PFSK-1 (cell line): ENCODE measurements at regions not wholly inside any gene's neighbourhood (a gene's known extent, or its start where the extent isn't known, plus 50 kb on each side); places are given as distances from the start of the nearest gene placed in this dataset.

Source experiments
- FOXP2 ChIP-seq: optimal IDR thresholded peaks from 2 replicates; pipeline ENCODE3; 2011; ENCODE audit warnings: borderline replicate concordance, control low read depth, inconsistent platforms; ENCODE audit not compliant: insufficient read depth; ENCODE audit errors: extremely low read length, extremely low read depth
- POLR2AphosphoS5 ChIP-seq: IDR thresholded peaks from 2 replicates; pipeline ENCODE4 v1.6.1; 2012; ENCODE audit warnings: low read depth, mild to moderate bottlenecking, control low read depth, low read length, moderate library complexity
- SIN3A ChIP-seq: IDR thresholded peaks from 2 replicates; pipeline ENCODE4 v1.6.1; 2012; ENCODE audit warnings: mild to moderate bottlenecking, low read length, moderate library complexity, borderline replicate concordance; ENCODE audit not compliant: insufficient read depth
- TAF1 ChIP-seq: IDR thresholded peaks from 2 replicates; pipeline ENCODE4 v1.6.1; 2012; ENCODE audit warnings: low read length, control low read depth, borderline replicate concordance; ENCODE audit not compliant: insufficient read depth
- TF ChIP-seq, protein P1 (sequence below), 2 experiments: IDR thresholded peaks; 2 replicates each; pipeline versions ENCODE4 v1.6.1 to v1.8.0; 2011 to 2012; ENCODE audit warnings: low read depth in 2 of 2, low read length in 2 of 2, control low read depth in 1 of 2, inconsistent platforms in 1 of 2, mild to moderate bottlenecking in 1 of 2, moderate library complexity in 1 of 2; ENCODE audit not compliant: insufficient read depth in 1 of 2

DNA sequence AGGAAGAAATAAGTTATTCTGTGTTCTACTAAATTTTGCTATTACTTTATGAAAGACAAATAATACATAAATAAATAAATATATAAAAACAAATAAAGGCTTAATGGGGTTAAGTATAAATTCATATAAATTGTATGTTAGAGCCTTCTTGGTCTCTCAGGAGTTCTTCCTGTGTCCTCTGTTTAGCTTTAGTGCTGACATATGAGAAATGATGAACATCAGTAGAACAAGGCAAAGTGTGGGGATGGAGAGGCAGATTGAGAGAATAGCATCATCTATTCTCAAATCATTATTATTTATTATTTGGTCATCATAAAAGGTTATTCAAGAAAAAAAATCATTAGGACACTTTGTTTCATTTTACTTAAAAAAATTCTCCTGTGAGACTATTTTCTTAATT is 468.1 kb upstream of the CHST9 start:
- TF ChIP-seq TAF1 (no peak), POLR2AphosphoS5 (no peak), SIN3A (no peak)

DNA sequence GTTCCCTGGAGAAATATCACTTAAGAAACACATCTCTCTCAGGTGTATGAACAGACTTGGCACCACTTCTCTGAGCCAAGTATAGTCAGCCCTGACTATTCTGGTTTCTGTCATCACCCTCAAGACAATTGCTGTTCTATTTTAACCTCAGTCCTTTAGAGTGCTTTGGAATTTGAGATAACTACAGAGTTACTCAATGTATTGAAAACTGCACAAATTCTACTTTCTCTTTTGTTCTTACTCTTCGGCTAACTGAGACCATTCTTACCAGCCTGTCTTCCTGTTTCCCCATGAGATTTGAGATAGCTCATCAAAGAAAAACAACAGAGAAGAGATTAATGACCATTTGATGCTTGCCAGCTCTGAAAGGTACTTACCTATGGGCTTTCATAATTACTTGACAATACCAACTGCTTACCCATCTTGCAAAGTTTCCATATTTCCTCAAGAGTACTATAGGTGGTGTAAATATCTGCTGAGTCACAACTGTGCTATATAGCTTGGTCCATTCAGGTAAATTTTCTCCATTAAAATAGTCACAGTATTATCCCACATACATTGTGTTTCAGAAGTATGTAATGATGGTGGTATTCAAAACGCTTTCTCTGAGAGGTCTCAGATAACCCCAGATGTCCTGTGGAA is 467.5 kb upstream of the CHST9 start:
- TF ChIP-seq POLR2AphosphoS5 = no peak
- TF ChIP-seq FOXP2 = no peak
- TF ChIP-seq TAF1 = no peak
- TF ChIP-seq, protein P1, sequence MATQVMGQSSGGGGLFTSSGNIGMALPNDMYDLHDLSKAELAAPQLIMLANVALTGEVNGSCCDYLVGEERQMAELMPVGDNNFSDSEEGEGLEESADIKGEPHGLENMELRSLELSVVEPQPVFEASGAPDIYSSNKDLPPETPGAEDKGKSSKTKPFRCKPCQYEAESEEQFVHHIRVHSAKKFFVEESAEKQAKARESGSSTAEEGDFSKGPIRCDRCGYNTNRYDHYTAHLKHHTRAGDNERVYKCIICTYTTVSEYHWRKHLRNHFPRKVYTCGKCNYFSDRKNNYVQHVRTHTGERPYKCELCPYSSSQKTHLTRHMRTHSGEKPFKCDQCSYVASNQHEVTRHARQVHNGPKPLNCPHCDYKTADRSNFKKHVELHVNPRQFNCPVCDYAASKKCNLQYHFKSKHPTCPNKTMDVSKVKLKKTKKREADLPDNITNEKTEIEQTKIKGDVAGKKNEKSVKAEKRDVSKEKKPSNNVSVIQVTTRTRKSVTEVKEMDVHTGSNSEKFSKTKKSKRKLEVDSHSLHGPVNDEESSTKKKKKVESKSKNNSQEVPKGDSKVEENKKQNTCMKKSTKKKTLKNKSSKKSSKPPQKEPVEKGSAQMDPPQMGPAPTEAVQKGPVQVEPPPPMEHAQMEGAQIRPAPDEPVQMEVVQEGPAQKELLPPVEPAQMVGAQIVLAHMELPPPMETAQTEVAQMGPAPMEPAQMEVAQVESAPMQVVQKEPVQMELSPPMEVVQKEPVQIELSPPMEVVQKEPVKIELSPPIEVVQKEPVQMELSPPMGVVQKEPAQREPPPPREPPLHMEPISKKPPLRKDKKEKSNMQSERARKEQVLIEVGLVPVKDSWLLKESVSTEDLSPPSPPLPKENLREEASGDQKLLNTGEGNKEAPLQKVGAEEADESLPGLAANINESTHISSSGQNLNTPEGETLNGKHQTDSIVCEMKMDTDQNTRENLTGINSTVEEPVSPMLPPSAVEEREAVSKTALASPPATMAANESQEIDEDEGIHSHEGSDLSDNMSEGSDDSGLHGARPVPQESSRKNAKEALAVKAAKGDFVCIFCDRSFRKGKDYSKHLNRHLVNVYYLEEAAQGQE (IDR thresholded peaks at IDR 0.05; ENCODE audit: insufficient read depth in 1 of 2, low read depth in 2 of 2, low read length in 2 of 2) = no peak
- TF ChIP-seq SIN3A = no peak

GRCh38 chr18:27649621-27650020 is 464.5 kb upstream of the CHST9 start:
- no peak for TF ChIP-seq SIN3A
- TF ChIP-seq FOXP2 = no peak
- TF ChIP-seq POLR2AphosphoS5 = no peak
- TF ChIP-seq, protein P1 (IDR thresholded peaks at IDR 0.05; ENCODE audit: insufficient read depth in 1 of 2, low read depth in 2 of 2, low read length in 2 of 2) = no peak
- no peak for TF ChIP-seq TAF1

- TF ChIP-seq SIN3A = no peak
- no peak for TF ChIP-seq POLR2AphosphoS5
- TF ChIP-seq, protein P1 (IDR thresholded peaks at IDR 0.05; ENCODE audit: insufficient read depth in 1 of 2, low read depth in 2 of 2, low read length in 2 of 2) = no peak
- TF ChIP-seq FOXP2 = no peak
- TF ChIP-seq TAF1 = no peak
Measured at GRCh38 chr18:27645929-27646328, 460.8 kb upstream of the CHST9 start.

DNA sequence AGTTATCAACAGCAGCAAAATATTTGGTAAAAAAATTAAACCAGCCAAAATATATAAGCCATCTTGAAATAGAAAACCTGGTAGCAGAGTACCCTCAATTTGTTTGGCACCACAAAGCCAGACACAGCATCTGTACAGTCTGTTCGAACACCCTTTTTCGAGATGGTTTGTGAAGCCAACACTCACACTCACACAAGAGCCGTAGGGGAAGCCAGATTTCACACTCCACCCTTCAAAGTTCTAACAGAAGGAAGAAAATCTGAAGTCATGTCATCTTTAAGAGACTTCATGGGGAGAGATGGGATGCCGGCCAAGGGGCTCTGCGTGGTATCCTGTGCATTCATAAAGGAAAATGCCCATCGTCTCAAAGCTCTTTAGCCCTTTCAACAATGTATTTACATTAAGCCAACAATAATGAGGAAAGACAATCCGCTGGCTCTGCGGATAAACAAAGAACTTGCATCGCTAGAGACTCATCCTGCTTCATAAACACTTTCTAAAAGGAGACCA is 451.5 kb upstream of the CHST9 start:
- TF ChIP-seq TAF1 = no peak
- no peak for TF ChIP-seq FOXP2
- no peak for TF ChIP-seq POLR2AphosphoS5
- TF ChIP-seq, protein P1 (IDR thresholded peaks at IDR 0.05; ENCODE audit: insufficient read depth in 1 of 2, low read depth in 2 of 2, low read length in 2 of 2) = no peak
- TF ChIP-seq SIN3A = no peak
